ENCODE measurements at regions not wholly inside any gene's neighbourhood (a gene's known extent, or its start where the extent isn't known, plus 50 kb on each side); places are given as distances from the start of the nearest gene placed in this dataset.

DNA sequence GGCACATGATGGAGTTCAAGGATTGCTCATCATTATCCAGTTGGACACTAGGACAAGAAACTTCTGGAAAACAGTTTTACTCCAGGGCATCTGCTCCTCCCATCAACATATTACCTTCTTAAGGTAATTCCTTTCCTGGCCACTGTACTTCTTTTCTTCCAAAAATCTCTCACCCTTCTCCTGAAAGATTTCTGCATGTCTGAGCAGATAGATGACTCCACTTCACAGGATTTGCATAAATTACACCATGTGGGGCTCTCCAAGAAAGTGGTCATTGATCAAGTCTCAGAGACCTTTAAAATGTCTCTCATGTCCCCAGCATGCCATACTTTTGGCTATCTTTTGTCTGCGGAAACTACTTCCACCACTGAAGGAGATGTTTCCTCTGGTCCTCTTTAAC, 103.2 kb upstream of the TNFAIP3 start:
- no peaks in the 10 kb centered on the region for H3K4me1 ChIP-seq (ENCODE audit: insufficient read depth, low read length)
- no peaks in the 10 kb centered on the region for H3K23me2 ChIP-seq (ENCODE audit: insufficient read length, low read depth, low read length, poor library complexity, severe bottlenecking)
- H3K4me2 ChIP-seq (ENCODE audit: insufficient read depth, insufficient read length, low read length) = no peak overlapping the region
- H3K79me1 ChIP-seq (ENCODE audit: insufficient read depth, low read depth, low read length, poor library complexity, severe bottlenecking) = no peaks in the 10 kb centered on the region
- no peak overlapping the region for H3K56ac ChIP-seq (ENCODE audit: insufficient read length, low read depth, low read length)
- Mint-ChIP-seq H3K27me3 (ENCODE audit: low read depth) (no peaks in the 10 kb centered on the region), H3K4me1 (no peaks in the 10 kb centered on the region), H3K4me3 (no peak overlapping the region), H3K9me3 (no peaks in the 10 kb centered on the region; a peak in 1 of 5 replicates), H3K27ac (no peak overlapping the region), H3K36me3 (ENCODE audit: insufficient read depth in 1 of 3, low read depth in 3 of 3) (no peaks in the 10 kb centered on the region; a peak in 1 of 7 replicates)
- H3K9me3 ChIP-seq (ENCODE audit: control insufficient read depth, low read depth, low read length) = no peaks in the 10 kb centered on the region
- no peak overlapping the region for H3K23ac ChIP-seq (ENCODE audit: insufficient read length, low read depth, low read length)
- no peak overlapping the region for H2BK15ac ChIP-seq (ENCODE audit: low read depth, low read length)
- H2AFZ ChIP-seq (ENCODE audit: low read length) = no peak overlapping the region
- no peak overlapping the region for H2BK5ac ChIP-seq (ENCODE audit: insufficient read length, low read length)
- no peak for DNase-seq
- no peaks in the 10 kb centered on the region for H3K27me3 ChIP-seq (ENCODE audit: insufficient read depth, low read length)
- no peaks in the 10 kb centered on the region for H4K20me1 ChIP-seq (ENCODE audit: control insufficient read depth, insufficient read depth, insufficient read length)
- H3K79me2 ChIP-seq (ENCODE audit: insufficient read depth, low read length) = no peaks in the 10 kb centered on the region
- TF ChIP-seq, protein P1, sequence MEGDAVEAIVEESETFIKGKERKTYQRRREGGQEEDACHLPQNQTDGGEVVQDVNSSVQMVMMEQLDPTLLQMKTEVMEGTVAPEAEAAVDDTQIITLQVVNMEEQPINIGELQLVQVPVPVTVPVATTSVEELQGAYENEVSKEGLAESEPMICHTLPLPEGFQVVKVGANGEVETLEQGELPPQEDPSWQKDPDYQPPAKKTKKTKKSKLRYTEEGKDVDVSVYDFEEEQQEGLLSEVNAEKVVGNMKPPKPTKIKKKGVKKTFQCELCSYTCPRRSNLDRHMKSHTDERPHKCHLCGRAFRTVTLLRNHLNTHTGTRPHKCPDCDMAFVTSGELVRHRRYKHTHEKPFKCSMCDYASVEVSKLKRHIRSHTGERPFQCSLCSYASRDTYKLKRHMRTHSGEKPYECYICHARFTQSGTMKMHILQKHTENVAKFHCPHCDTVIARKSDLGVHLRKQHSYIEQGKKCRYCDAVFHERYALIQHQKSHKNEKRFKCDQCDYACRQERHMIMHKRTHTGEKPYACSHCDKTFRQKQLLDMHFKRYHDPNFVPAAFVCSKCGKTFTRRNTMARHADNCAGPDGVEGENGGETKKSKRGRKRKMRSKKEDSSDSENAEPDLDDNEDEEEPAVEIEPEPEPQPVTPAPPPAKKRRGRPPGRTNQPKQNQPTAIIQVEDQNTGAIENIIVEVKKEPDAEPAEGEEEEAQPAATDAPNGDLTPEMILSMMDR (conservative IDR thresholded peaks at IDR 0.05) = no peak
- H3K9ac ChIP-seq (ENCODE audit: extremely low read depth, insufficient read length, low read length) = no peak overlapping the region
- H3T11ph ChIP-seq (ENCODE audit: low read length) = no peak overlapping the region
- no peak overlapping the region for H3K4ac ChIP-seq (ENCODE audit: low read depth, low read length)
- no peak overlapping the region for H4K5ac ChIP-seq (ENCODE audit: insufficient read length, low read depth, low read length)
- no peak overlapping the region for H3K14ac ChIP-seq (ENCODE audit: insufficient read depth, low read length)
- no peak overlapping the region for H2AK5ac ChIP-seq (ENCODE audit: insufficient read length, low read length)
- no peak overlapping the region for H2BK12ac ChIP-seq (ENCODE audit: insufficient read length, low read depth, low read length)
- no peak overlapping the region for H2BK120ac ChIP-seq (ENCODE audit: low read depth, low read length, poor library complexity, severe bottlenecking)
- no peak overlapping the region for H4K8ac ChIP-seq (replicated peaks; ENCODE audit: insufficient read length, low read depth, low read length)
- WGBS (ENCODE audit: extremely low coverage, insufficient read length, low lambda C conversion rate) = no CpG with 5 or more reads among the region's 1 CpG
- no peak overlapping the region for H4K91ac ChIP-seq (ENCODE audit: insufficient read length, low read depth, low read length)
- no peak overlapping the region for H2BK20ac ChIP-seq (ENCODE audit: low read depth, low read length, poor library complexity, severe bottlenecking)
- H3K18ac ChIP-seq (ENCODE audit: insufficient read length, low read depth, low read length) = no peak overlapping the region
- H3K27ac ChIP-seq (ENCODE audit: insufficient read length, low read depth, low read length) = no peak overlapping the region

All from H9 (cell line).